ENCODE measurements at regions not wholly inside any gene's neighbourhood (a gene's known extent, or its start where the extent isn't known, plus 50 kb on each side); places are given as distances from the start of the nearest gene placed in this dataset.

DNA sequence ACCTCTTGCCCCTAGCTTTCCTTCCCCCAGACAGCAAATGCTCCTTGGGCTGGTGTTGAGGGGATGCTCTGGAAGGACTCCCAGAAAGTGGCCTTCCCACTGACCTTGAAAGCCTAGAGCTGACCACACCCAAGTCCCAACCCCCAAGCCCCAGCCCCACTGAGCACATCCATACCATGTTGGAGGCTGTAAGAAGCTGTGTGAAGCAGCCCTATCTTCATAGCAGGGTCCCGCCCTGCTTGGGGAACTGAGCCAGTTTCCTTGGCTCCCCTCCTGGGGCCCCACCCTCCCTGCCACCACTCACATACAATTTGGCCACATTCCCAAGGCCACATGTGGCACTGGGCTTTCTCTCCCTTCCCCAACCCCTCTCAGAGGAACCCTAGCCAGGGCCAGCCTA, 72.3 kb upstream of the CACUL1 start:
- Histone ChIP-seq H3K9me3 (ENCODE audit: control insufficient read depth, low read depth, low read length) (no peaks in the 10 kb centered on the region), H3K4me3 (ENCODE audit: control insufficient read depth in 2 of 3, extremely low read depth in 1 of 3, insufficient read depth in 2 of 3, low read depth in 1 of 3, low read length in 3 of 3) (no peak overlapping the region), H3K4me1 (ENCODE audit: control insufficient read depth, extremely low read depth, insufficient read depth, low read length) (peaks cover 1% of the 10 kb centered on the region), H3K27ac (ENCODE audit: control insufficient read depth, insufficient read depth, low read length) (no peak overlapping the region), H3K27me3 (ENCODE audit: control insufficient read depth, extremely low read depth, insufficient read depth, low read length) (no peaks in the 10 kb centered on the region), H3K79me2 (ENCODE audit: control insufficient read depth, insufficient read depth, low read length) (no peaks in the 10 kb centered on the region), H3K4me2 (ENCODE audit: control insufficient read depth, extremely low read depth, insufficient read depth, low read depth, low read length) (no peak overlapping the region), H3K9me1 (ENCODE audit: control insufficient read depth, extremely low read depth, insufficient read depth, low read length) (no peaks in the 10 kb centered on the region), H2AFZ (ENCODE audit: control insufficient read depth, low read length) (no peak overlapping the region), H4K20me1 (ENCODE audit: control insufficient read depth, extremely low read depth, insufficient read depth, low read length) (no peaks in the 10 kb centered on the region), H3K9ac (ENCODE audit: control insufficient read depth, extremely low read depth, insufficient read depth, low read length) (no peak overlapping the region), H3K36me3 (ENCODE audit: control insufficient read depth in 2 of 2, extremely low read depth in 1 of 2, insufficient read depth in 2 of 2, low read length in 2 of 2) (no peaks in the 10 kb centered on the region)
- dilution Hi-C loops (cut with MboI; ENCODE audit: extremely low pct_ligation_motif_present, low sequenced_read_pairs): no loop called here
- no peak for FAIRE-seq
- TF ChIP-seq EZH2 (IDR thresholded peaks at IDR 0.05; ENCODE audit: low read length): no peak
- TF ChIP-seq, protein P1, sequence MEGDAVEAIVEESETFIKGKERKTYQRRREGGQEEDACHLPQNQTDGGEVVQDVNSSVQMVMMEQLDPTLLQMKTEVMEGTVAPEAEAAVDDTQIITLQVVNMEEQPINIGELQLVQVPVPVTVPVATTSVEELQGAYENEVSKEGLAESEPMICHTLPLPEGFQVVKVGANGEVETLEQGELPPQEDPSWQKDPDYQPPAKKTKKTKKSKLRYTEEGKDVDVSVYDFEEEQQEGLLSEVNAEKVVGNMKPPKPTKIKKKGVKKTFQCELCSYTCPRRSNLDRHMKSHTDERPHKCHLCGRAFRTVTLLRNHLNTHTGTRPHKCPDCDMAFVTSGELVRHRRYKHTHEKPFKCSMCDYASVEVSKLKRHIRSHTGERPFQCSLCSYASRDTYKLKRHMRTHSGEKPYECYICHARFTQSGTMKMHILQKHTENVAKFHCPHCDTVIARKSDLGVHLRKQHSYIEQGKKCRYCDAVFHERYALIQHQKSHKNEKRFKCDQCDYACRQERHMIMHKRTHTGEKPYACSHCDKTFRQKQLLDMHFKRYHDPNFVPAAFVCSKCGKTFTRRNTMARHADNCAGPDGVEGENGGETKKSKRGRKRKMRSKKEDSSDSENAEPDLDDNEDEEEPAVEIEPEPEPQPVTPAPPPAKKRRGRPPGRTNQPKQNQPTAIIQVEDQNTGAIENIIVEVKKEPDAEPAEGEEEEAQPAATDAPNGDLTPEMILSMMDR (optimal IDR thresholded peaks at IDR 0.05 in 1 of 3, IDR thresholded peaks at IDR 0.05 in 1 of 3, conservative IDR thresholded peaks at IDR 0.05 in 1 of 3; ENCODE audit: extremely low read depth in 1 of 3, insufficient read depth in 2 of 3, low read length in 3 of 3): no peak
- no peak for DNase-seq (ENCODE audit: low read depth, low spot score)

DNA sequence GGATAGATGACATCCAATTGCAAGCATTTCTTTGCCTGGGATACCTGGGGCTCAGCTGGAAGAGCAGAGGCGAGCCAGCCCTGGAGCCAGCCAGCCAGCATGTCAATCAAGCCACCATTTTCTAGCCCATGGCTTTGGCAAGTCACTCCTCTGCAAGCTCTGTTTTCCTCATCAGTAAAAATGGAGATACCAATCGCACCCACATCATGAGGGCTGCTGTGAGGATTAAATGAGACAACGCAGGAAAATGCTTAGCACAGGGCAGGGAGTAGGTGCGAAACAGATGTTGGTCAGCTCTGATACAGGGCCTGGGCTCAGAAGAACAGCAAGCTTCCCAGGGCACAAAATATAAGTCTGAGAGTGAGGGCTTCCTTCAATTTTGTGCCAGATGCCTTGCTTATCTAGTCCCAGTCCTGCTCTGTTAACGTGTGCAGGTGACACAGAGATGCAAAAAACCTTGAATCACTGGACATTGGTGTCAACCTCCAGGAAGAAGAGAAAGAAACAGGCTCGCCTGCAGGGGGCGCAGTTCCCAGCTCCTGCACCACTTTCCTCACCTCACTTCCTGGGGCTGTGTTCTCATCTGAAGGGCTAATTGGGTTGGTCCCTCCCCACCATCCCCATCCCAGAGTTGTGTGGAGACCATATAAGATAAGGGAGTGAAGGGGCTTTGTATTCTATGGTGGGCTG, 72.8 kb upstream of the CACUL1 start:
- no peaks in the 10 kb centered on the region for H4K20me1 ChIP-seq (ENCODE audit: control insufficient read depth, extremely low read depth, insufficient read depth, low read length)
- no peaks in the 10 kb centered on the region for H3K27me3 ChIP-seq (ENCODE audit: control insufficient read depth, extremely low read depth, insufficient read depth, low read length)
- H3K9ac ChIP-seq (ENCODE audit: control insufficient read depth, extremely low read depth, insufficient read depth, low read length): no peak overlapping the region
- H2AFZ ChIP-seq (ENCODE audit: control insufficient read depth, low read length): no peak overlapping the region
- FAIRE-seq (no peak), DNase-seq (ENCODE audit: low read depth, low spot score) (no peak)
- no peak for TF ChIP-seq EZH2 (IDR thresholded peaks at IDR 0.05; ENCODE audit: low read length)
- TF ChIP-seq, protein P1 (optimal IDR thresholded peaks at IDR 0.05 in 1 of 3, IDR thresholded peaks at IDR 0.05 in 1 of 3, conservative IDR thresholded peaks at IDR 0.05 in 1 of 3; ENCODE audit: extremely low read depth in 1 of 3, insufficient read depth in 2 of 3, low read length in 3 of 3): peak; percentile 33 to 42 (median 41)
- no peaks in the 10 kb centered on the region for H3K9me1 ChIP-seq (ENCODE audit: control insufficient read depth, extremely low read depth, insufficient read depth, low read length)
- no peak overlapping the region for H3K4me2 ChIP-seq (ENCODE audit: control insufficient read depth, extremely low read depth, insufficient read depth, low read depth, low read length)
- no peak overlapping the region for H3K4me3 ChIP-seq (ENCODE audit: control insufficient read depth in 2 of 3, extremely low read depth in 1 of 3, insufficient read depth in 2 of 3, low read depth in 1 of 3, low read length in 3 of 3)
- peaks cover 6% of the 10 kb centered on the region for H3K4me1 ChIP-seq (ENCODE audit: control insufficient read depth, extremely low read depth, insufficient read depth, low read length)
- dilution Hi-C loops (cut with MboI; ENCODE audit: extremely low pct_ligation_motif_present, low sequenced_read_pairs): no loop called here
- no peaks in the 10 kb centered on the region for H3K9me3 ChIP-seq (ENCODE audit: control insufficient read depth, low read depth, low read length)
- H3K36me3 ChIP-seq (ENCODE audit: control insufficient read depth in 2 of 2, extremely low read depth in 1 of 2, insufficient read depth in 2 of 2, low read length in 2 of 2): no peaks in the 10 kb centered on the region
- H3K79me2 ChIP-seq (ENCODE audit: control insufficient read depth, insufficient read depth, low read length): no peaks in the 10 kb centered on the region
- H3K27ac ChIP-seq (ENCODE audit: control insufficient read depth, insufficient read depth, low read length): no peak overlapping the region

All from keratinocyte (primary cell).